HG02884 (cell line): ENCODE measurements at regions not wholly inside any gene's neighbourhood (a gene's known extent, or its start where the extent isn't known, plus 50 kb on each side); places are given as distances from the start of the nearest gene placed in this dataset.
"Not testable (repeated sequence)": the region's sequence is repeated elsewhere in the genome, so short reads cannot be mapped to it uniquely, and the experiment has no call there.

Experiments used
- ATAC-seq: cut with Tn5 transposase; IDR thresholded peaks from one replicate; pipeline ENCODE4 v1.9.1; 2021; ENCODE audit warnings: mild to moderate bottlenecking, moderate library complexity; ENCODE audit not compliant: unreplicated experiment

- no peak for ATAC-seq
Measured at GRCh38 chr9:82115900-82116299, 127.3 kb downstream of the SPATA31D1 start.

GRCh38 chr9:82116556-82116955 lies 128.0 kb downstream of the SPATA31D1 start:
- ATAC-seq, result no peak

GRCh38 chr9:82117026-82117811 lies 128.6 kb downstream of the SPATA31D1 start:
- ATAC-seq, result no peak

- no peak for ATAC-seq
Measured at GRCh38 chr9:82122731-82123130, 134.2 kb downstream of the SPATA31D1 start.

GRCh38 chr9:82124090-82124489 lies 135.5 kb downstream of the SPATA31D1 start:
- no peak for ATAC-seq

GRCh38 chr9:82126256-82126655 lies 137.7 kb downstream of the SPATA31D1 start:
- ATAC-seq, result no peak

GRCh38 chr9:82127465-82127864 lies 138.9 kb downstream of the SPATA31D1 start:
- ATAC-seq, result peak; percentile 29

- ATAC-seq, result peak; percentile 89
Measured at GRCh38 chr9:82128011-82128696, 139.6 kb downstream of the SPATA31D1 start.

- no peak for ATAC-seq
Measured at GRCh38 chr9:82129708-82130107, 141.1 kb downstream of the SPATA31D1 start.

GRCh38 chr9:82130331-82131042 lies 141.9 kb downstream of the SPATA31D1 start:
- no peak for ATAC-seq

- no peak for ATAC-seq
Measured at GRCh38 chr9:82131072-82131471, 142.5 kb downstream of the SPATA31D1 start.

- no peak for ATAC-seq
Measured at GRCh38 chr9:82132024-82132423, 143.5 kb downstream of the SPATA31D1 start.

GRCh38 chr9:82134010-82134409 lies 145.4 kb downstream of the SPATA31D1 start:
- ATAC-seq, result no peak

- ATAC-seq, result no peak
Measured at GRCh38 chr9:82135106-82135505, 146.5 kb downstream of the SPATA31D1 start.

- ATAC-seq, result not testable (repeated sequence)
Measured at GRCh38 chr9:82138081-82138480, 149.5 kb downstream of the SPATA31D1 start.

GRCh38 chr9:82140471-82140870 lies 151.9 kb downstream of the SPATA31D1 start:
- ATAC-seq, result no peak

GRCh38 chr9:82144803-82145202 lies 156.2 kb downstream of the SPATA31D1 start:
- no peak for ATAC-seq

GRCh38 chr9:82146677-82147076 lies 158.1 kb downstream of the SPATA31D1 start:
- ATAC-seq, result no peak

GRCh38 chr9:82147798-82148425 lies 159.3 kb downstream of the SPATA31D1 start:
- ATAC-seq, result no peak

- ATAC-seq, result no peak
Measured at GRCh38 chr9:82148426-82148810, 159.8 kb downstream of the SPATA31D1 start.

- ATAC-seq, result no peak
Measured at GRCh38 chr9:82148901-82149461, 160.4 kb downstream of the SPATA31D1 start.
